SK-N-SH treated with all-trans-retinoic acid at 6 μM for 48 hours (cell line): ENCODE measurements at regions not wholly inside any gene's neighbourhood (a gene's known extent, or its start where the extent isn't known, plus 50 kb on each side); places are given as distances from the start of the nearest gene placed in this dataset.

Experiments used
- ATAC-seq: fragments of 200-7000 bp; cut with Tn5 transposase; 3 replicates; pipeline ENCODE4 v1.9.1; 2020; ENCODE audit warnings: mild to moderate bottlenecking, moderate library complexity
- ARNTL ChIP-seq: fragments of 450-650 bp; formaldehyde crosslinking; IDR thresholded peaks from 2 replicates; pipeline ENCODE4 v1.5.0; 2020; ENCODE audit warnings: low read depth, mild to moderate bottlenecking, moderate library complexity, borderline replicate concordance
- BACH2 ChIP-seq: fragments of 250-450 bp; sonication (Bioruptor Pico); IDR thresholded peaks from 2 replicates; pipeline ENCODE4 v1.9.0; 2021; ENCODE audit warnings: mild to moderate bottlenecking, borderline replicate concordance
- CSDC2 ChIP-seq: fragments of 250-450 bp; sonication (Bioruptor Pico); IDR thresholded peaks from 2 replicates; pipeline ENCODE4 v1.5.0; 2020; ENCODE audit warnings: mild to moderate bottlenecking, moderate library complexity
- ESRRG ChIP-seq: fragments of 250-450 bp; sonication (Bioruptor Pico); IDR thresholded peaks from 2 replicates; pipeline ENCODE4 v1.6.1; 2021; ENCODE audit warnings: mild to moderate bottlenecking
- GLIS3 ChIP-seq: fragments of 250-450 bp; sonication (Bioruptor Pico); IDR thresholded peaks from 2 replicates; pipeline ENCODE4 v1.5.0; 2020; ENCODE audit warnings: mild to moderate bottlenecking, moderate library complexity
- ISL1 ChIP-seq: fragments of 250-450 bp; sonication (Bioruptor Pico); IDR thresholded peaks from 2 replicates; pipeline ENCODE4 v2.1.2; 2022; ENCODE audit warnings: mild to moderate bottlenecking, moderate library complexity
- OSR1 ChIP-seq: fragments of 250-450 bp; sonication (Bioruptor Pico); IDR thresholded peaks from 2 replicates; pipeline ENCODE4 v1.8.0; 2022; ENCODE audit warnings: moderate library complexity, mild to moderate bottlenecking, inconsistent platforms
- PPARA ChIP-seq: fragments of 250-450 bp; sonication (Bioruptor Pico); IDR thresholded peaks from 2 replicates; pipeline ENCODE4 v1.5.0; 2020; ENCODE audit warnings: mild to moderate bottlenecking, borderline replicate concordance
- RARB ChIP-seq: fragments of 250-450 bp; sonication (Bioruptor Pico); IDR thresholded peaks from 2 replicates; pipeline ENCODE4 v1.8.0; 2021; ENCODE audit warnings: mild to moderate bottlenecking, moderate library complexity
- SNAI2 ChIP-seq: fragments of 250-450 bp; sonication (Bioruptor Pico); IDR thresholded peaks from 2 replicates; pipeline ENCODE4 v1.5.0; 2020; ENCODE audit warnings: mild to moderate bottlenecking, moderate library complexity
- TCF4 ChIP-seq: fragments of 250-450 bp; sonication (Bioruptor Pico); IDR thresholded peaks from 2 replicates; pipeline ENCODE4 v1.8.0; 2021; ENCODE audit warnings: mild to moderate bottlenecking, moderate library complexity, borderline replicate concordance
- TOX ChIP-seq: fragments of 250-450 bp; sonication (Bioruptor Pico); IDR thresholded peaks from 2 replicates; pipeline ENCODE4 v1.8.0; 2021; ENCODE audit warnings: mild to moderate bottlenecking, moderate library complexity, borderline replicate concordance
- ZC3H10 ChIP-seq: fragments of 250-450 bp; sonication (Bioruptor Pico); IDR thresholded peaks from 2 replicates; pipeline ENCODE4 v1.5.1; 2021; ENCODE audit warnings: mild to moderate bottlenecking, moderate library complexity
- ZFP3 ChIP-seq: fragments of 250-450 bp; sonication (Bioruptor Pico); IDR thresholded peaks from 2 replicates; pipeline ENCODE4 v1.5.0; 2020; ENCODE audit warnings: mild to moderate bottlenecking, moderate library complexity
- ZNF565 ChIP-seq: fragments of 450-650 bp; formaldehyde crosslinking; conservative IDR thresholded peaks from 2 replicates; pipeline ENCODE4 v1.5.0; 2020; ENCODE audit warnings: low read depth, mild to moderate bottlenecking, moderate library complexity
- ZNF70 ChIP-seq: fragments of 450-650 bp; formaldehyde crosslinking; IDR thresholded peaks from 2 replicates; pipeline ENCODE4 v1.5.0; 2020; ENCODE audit warnings: mild to moderate bottlenecking, moderate library complexity
- ZNF8 ChIP-seq: fragments of 450-650 bp; formaldehyde crosslinking; IDR thresholded peaks from 2 replicates; pipeline ENCODE4 v1.5.0; 2020; ENCODE audit warnings: mild to moderate bottlenecking, moderate library complexity
- TF ChIP-seq, protein P1 (sequence below): fragments of 250-450 bp; sonication (Bioruptor Pico); IDR thresholded peaks from 2 replicates; pipeline ENCODE4 v1.8.0; 2020; ENCODE audit warnings: mild to moderate bottlenecking, moderate library complexity, borderline replicate concordance
- TF ChIP-seq, protein P2 (sequence below): fragments of 250-450 bp; sonication (Bioruptor Pico); IDR thresholded peaks from 2 replicates; pipeline ENCODE4 v1.5.0; 2020; ENCODE audit warnings: mild to moderate bottlenecking, moderate library complexity
- TF ChIP-seq, protein P3 (sequence below): fragments of 250-450 bp; sonication (Bioruptor Pico); IDR thresholded peaks from 2 replicates; pipeline ENCODE4 v1.5.1; 2020; ENCODE audit warnings: low read depth, mild to moderate bottlenecking, moderate library complexity
- TF ChIP-seq, protein P4 (sequence below): fragments of 250-450 bp; sonication (Bioruptor Pico); IDR thresholded peaks from 2 replicates; pipeline ENCODE4 v1.5.1; 2021; ENCODE audit warnings: mild to moderate bottlenecking, moderate library complexity

DNA sequence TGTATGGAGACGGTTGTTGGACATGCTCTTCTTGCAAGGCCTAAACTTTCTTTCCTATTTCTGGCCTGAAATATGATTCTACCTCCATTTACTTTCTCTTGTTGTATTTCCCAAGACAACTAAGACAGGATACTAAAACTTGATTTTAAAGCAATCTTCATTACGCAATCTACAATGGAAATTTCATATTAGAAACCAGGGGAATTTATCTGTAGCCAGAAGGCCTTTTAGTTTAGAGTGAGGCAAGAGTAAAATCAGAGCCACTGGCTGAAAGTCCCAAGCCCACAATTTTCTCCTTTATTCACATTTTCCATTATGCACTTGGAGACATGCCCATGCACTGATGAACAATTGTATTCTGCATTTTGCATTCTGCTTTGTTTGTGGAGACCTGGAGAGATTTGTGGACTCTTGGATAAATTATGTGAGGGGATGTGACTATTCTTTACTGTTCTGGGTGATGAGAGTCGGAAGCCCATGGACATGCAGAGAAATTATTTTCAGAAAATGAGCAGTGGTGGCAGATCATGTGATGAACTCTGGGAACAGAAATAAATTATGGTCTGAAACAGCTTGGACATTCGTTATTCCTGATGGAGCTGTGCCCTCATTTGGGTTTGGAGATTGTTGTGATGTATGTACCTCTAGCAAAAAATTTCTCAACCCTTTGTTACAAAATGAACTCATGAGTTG lies 336.8 kb downstream of the SEC16B start (continued):
- TF ChIP-seq BACH2 (CRISPR knock-in tag), result no peak
- TF ChIP-seq TCF4 (CRISPR knock-in tag), result no peak
- TF ChIP-seq TOX (CRISPR knock-in tag), result no peak

DNA sequence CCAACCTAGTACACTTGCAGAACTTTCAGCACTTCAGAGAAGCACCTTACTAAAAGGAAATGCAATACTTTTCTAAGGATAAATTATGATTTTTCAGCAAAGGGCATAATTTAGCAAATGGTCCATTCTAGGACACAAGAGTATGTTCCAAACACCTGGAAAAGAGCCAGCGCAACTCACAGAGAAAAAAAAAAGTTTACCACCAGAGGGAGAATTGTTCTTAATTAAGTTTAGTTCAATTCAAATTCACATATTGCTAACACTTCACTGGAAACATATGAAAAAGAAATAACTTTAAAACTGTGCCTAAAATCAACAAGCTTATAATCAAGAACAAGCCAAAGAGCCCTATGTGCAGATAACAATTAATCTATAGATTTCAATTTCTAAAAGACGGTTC lies 338.1 kb downstream of the SEC16B start:
- ATAC-seq, result no peak
- TF ChIP-seq BACH2 (CRISPR knock-in tag), result no peak
- no peak for TF ChIP-seq ZFP3
- TF ChIP-seq PPARA (CRISPR knock-in tag), result no peak
- TF ChIP-seq, protein P1, sequence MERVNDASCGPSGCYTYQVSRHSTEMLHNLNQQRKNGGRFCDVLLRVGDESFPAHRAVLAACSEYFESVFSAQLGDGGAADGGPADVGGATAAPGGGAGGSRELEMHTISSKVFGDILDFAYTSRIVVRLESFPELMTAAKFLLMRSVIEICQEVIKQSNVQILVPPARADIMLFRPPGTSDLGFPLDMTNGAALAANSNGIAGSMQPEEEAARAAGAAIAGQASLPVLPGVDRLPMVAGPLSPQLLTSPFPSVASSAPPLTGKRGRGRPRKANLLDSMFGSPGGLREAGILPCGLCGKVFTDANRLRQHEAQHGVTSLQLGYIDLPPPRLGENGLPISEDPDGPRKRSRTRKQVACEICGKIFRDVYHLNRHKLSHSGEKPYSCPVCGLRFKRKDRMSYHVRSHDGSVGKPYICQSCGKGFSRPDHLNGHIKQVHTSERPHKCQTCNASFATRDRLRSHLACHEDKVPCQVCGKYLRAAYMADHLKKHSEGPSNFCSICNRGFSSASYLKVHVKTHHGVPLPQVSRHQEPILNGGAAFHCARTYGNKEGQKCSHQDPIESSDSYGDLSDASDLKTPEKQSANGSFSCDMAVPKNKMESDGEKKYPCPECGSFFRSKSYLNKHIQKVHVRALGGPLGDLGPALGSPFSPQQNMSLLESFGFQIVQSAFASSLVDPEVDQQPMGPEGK (CRISPR knock-in tag), result no peak
- no peak for TF ChIP-seq GLIS3 (CRISPR knock-in tag)
- no peak for TF ChIP-seq RARB (CRISPR knock-in tag)

DNA sequence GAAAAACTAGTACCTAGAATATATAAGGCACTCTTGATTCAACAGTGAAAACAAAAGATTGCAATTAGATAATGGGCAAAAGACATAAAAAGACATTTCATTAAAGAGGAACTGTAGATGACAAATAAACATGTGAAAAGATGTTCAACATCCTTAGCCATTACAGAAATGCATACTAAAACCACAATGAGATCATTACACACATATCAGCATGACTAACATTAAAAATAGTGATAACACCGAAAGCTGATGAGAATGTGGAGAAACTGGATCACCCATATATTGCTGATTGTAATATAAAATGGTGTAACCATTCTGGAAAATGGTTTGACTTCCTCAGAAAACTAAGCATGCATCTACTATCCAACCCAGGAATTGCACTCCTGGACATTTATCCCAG lies 340.3 kb downstream of the SEC16B start:
- no peak for ATAC-seq
- no peak for TF ChIP-seq ZNF70 (CRISPR knock-in tag)
- no peak for TF ChIP-seq GLIS3 (CRISPR knock-in tag)
- TF ChIP-seq, protein P1 (CRISPR knock-in tag), result no peak
- TF ChIP-seq ARNTL (CRISPR knock-in tag), result no peak
- no peak for TF ChIP-seq CSDC2 (CRISPR knock-in tag)
- no peak for TF ChIP-seq ZNF565 (CRISPR knock-in tag)
- no peak for TF ChIP-seq ZFP3
- no peak for TF ChIP-seq TCF4 (CRISPR knock-in tag)
- TF ChIP-seq, protein P2, sequence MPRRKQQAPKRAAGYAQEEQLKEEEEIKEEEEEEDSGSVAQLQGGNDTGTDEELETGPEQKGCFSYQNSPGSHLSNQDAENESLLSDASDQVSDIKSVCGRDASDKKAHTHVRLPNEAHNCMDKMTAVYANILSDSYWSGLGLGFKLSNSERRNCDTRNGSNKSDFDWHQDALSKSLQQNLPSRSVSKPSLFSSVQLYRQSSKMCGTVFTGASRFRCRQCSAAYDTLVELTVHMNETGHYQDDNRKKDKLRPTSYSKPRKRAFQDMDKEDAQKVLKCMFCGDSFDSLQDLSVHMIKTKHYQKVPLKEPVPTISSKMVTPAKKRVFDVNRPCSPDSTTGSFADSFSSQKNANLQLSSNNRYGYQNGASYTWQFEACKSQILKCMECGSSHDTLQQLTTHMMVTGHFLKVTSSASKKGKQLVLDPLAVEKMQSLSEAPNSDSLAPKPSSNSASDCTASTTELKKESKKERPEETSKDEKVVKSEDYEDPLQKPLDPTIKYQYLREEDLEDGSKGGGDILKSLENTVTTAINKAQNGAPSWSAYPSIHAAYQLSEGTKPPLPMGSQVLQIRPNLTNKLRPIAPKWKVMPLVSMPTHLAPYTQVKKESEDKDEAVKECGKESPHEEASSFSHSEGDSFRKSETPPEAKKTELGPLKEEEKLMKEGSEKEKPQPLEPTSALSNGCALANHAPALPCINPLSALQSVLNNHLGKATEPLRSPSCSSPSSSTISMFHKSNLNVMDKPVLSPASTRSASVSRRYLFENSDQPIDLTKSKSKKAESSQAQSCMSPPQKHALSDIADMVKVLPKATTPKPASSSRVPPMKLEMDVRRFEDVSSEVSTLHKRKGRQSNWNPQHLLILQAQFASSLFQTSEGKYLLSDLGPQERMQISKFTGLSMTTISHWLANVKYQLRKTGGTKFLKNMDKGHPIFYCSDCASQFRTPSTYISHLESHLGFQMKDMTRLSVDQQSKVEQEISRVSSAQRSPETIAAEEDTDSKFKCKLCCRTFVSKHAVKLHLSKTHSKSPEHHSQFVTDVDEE (CRISPR knock-in tag), result no peak
- no peak for TF ChIP-seq OSR1 (CRISPR knock-in tag)
- no peak for TF ChIP-seq ISL1 (CRISPR knock-in tag)

DNA sequence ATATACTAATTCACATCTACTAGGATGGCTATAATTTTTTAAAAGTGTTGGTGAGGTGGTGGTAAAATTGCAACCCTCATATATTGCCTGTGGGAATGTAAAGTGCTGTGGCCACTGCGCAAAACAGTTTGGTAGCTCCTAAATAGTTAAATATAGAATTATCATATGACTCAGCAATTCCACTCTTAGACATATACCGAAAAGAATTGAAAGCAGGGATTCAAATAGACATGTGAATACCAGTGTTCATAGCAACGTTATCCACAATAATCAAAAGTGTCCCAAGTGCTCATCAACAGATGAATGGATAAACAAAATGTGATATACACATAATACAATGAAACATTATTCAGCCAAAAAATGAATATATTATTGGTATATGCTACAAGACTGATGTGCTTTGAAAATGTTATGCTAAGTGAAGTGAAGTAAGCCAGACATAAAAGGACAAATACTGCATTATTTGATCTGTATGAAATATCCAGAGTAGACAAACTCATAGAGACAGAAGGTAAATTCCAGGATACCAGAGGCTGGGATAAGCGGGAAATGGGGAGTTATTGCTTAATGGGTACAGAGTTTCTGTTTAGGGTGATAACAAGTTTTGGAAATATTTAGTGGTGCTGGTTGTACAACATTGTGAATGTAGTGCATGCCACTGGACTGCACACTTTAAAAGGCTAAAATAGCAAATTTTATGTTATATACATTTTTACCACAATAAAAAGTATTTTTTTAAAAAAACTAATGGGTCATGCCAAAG lies 342.5 kb downstream of the SEC16B start:
- ATAC-seq, result no peak

More for the DNA sequence above, 342.5 kb downstream of the SEC16B start:
- TF ChIP-seq SNAI2 (CRISPR knock-in tag) (no peak), ARNTL (CRISPR knock-in tag) (no peak), ZNF8 (CRISPR knock-in tag) (no peak), ESRRG (CRISPR knock-in tag) (no peak), OSR1 (CRISPR knock-in tag) (no peak), ZNF565 (CRISPR knock-in tag) (no peak), ZNF70 (CRISPR knock-in tag) (no peak), CSDC2 (CRISPR knock-in tag) (no peak), ZC3H10 (no peak), RARB (CRISPR knock-in tag) (no peak), TCF4 (CRISPR knock-in tag) (no peak), BACH2 (CRISPR knock-in tag) (no peak), TOX (CRISPR knock-in tag) (no peak)
- TF ChIP-seq, protein P3, sequence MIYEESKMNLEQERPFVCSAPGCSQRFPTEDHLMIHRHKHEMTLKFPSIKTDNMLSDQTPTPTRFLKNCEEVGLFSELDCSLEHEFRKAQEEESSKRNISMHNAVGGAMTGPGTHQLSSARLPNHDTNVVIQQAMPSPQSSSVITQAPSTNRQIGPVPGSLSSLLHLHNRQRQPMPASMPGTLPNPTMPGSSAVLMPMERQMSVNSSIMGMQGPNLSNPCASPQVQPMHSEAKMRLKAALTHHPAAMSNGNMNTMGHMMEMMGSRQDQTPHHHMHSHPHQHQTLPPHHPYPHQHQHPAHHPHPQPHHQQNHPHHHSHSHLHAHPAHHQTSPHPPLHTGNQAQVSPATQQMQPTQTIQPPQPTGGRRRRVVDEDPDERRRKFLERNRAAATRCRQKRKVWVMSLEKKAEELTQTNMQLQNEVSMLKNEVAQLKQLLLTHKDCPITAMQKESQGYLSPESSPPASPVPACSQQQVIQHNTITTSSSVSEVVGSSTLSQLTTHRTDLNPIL (CRISPR knock-in tag), result no peak
- TF ChIP-seq, protein P4, sequence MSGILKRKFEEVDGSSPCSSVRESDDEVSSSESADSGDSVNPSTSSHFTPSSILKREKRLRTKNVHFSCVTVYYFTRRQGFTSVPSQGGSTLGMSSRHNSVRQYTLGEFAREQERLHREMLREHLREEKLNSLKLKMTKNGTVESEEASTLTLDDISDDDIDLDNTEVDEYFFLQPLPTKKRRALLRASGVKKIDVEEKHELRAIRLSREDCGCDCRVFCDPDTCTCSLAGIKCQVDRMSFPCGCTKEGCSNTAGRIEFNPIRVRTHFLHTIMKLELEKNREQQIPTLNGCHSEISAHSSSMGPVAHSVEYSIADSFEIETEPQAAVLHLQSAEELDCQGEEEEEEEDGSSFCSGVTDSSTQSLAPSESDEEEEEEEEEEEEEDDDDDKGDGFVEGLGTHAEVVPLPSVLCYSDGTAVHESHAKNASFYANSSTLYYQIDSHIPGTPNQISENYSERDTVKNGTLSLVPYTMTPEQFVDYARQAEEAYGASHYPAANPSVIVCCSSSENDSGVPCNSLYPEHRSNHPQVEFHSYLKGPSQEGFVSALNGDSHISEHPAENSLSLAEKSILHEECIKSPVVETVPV (CRISPR knock-in tag), result no peak
